GM23248 (cell line): ENCODE measurements at regions not wholly inside any gene's neighbourhood (a gene's known extent, or its start where the extent isn't known, plus 50 kb on each side); places are given as distances from the start of the nearest gene placed in this dataset.

Source experiments
- EZH2 ChIP-seq: fragments of 200-600 bp; sonication (generic); IDR thresholded peaks from 2 replicates; pipeline ENCODE4 v1.6.1; 2018; ENCODE audit warnings: antibody characterized with exemption, mild to moderate bottlenecking; ENCODE audit not compliant: insufficient read depth, poor library complexity, severe bottlenecking
- EZH2phosphoT487 ChIP-seq: fragments of 200-600 bp; sonication (generic); IDR thresholded peaks from 2 replicates; pipeline ENCODE4 v1.6.1; 2018; ENCODE audit warnings: antibody characterized with exemption, moderate library complexity, mild to moderate bottlenecking, low read depth; ENCODE audit not compliant: insufficient read depth

DNA sequence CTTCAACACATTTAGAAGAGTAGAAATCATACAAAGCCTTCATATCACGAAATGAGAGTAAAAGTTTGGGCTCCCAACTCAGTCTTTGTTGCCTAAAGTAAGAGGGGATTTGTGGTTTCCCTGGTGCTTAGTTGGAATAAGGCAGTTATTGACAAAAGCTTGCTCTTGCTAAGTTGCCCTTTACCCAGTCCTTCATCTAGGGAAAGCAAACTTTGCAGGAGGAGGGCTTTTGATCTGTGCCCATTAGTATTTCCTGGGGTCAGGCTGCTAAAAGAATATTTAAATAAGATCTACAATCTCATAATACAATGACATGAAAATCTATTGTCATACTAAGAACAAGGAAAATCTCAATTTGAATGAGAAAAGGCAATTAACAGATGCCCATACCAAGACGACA is 84.1 kb upstream of the ACO1 start:
- TF ChIP-seq EZH2 (no peak), EZH2phosphoT487 (no peak)
